K562 (cell line): ENCODE measurements at regions not wholly inside any gene's neighbourhood (a gene's known extent, or its start where the extent isn't known, plus 50 kb on each side); places are given as distances from the start of the nearest gene placed in this dataset.

Source experiments
- ATAC-seq: fragments of 200-7000 bp; cut with Tn5 transposase; 3 replicates; pipeline ENCODE4 v1.9.1; 2020; ENCODE audit warnings: moderate library complexity
- BruUV-seq: library from RNA; stranded (reverse); fragments of 400-500 nt; replicated peaks from 2 replicates; lab custom pipeline; 2021; lab: Mats Ljungman, UMichigan
- CTCF ChIA-PET: fragments of 300-600 bp; formaldehyde crosslinking; extraction: SDS; loops from one replicate; lab custom pipeline; 2021; ENCODE audit warnings: low intra/inter-chr PET ratio; lab: Yijun Ruan, JAX
- POLR2A ChIA-PET: fragments of 300-600, 350-650 bp; sonication (Branson Sonifier 250); formaldehyde crosslinking; extraction: SDS; loops from one replicate; lab custom pipeline; 2021; ENCODE audit warnings: antibody characterized with exemption, inconsistent platforms; lab: Yijun Ruan, JAX
- DNase-seq, 4 experiments: peaks; one replicate each; pipeline versions ENCODE4 v3.0.0 to v3.0.0-alpha.2; 2011 to 2018; ENCODE audit warnings: low spot score in 3 of 4, mixed read lengths in 3 of 4; ENCODE audit errors: extremely low read depth in 1 of 4
- FAIRE-seq: peaks from 2 replicates; lab custom pipeline; 2011; peaks lifted over from hg19 to GRCh38; lab: Jason Lieb, UNC
- H2AFZ ChIP-seq: 2 replicates; pipeline ENCODE4 v1.6.0; 2011; ENCODE audit warnings: low read depth, low read length, control low read depth, inconsistent platforms
- H3K27ac ChIP-seq: fragments of 200-600 bp; 3 replicates; pipeline ENCODE4 v1.8.0; 2011; ENCODE audit warnings: low read depth, mild to moderate bottlenecking, control low read depth, inconsistent platforms, low read length, moderate library complexity, mixed read lengths; ENCODE audit errors: extremely low read depth
- H3K27me3 ChIP-seq, 2 experiments: fragments of 300-600 bp in 1 of 2; 2 replicates in 1 of 2; 3 replicates in 1 of 2; pipeline versions ENCODE4 v1.6.0 to v1.8.0; 2011; ENCODE audit warnings: inconsistent platforms in 2 of 2, low read length in 2 of 2, mild to moderate bottlenecking in 1 of 2, mixed read lengths in 1 of 2, moderate library complexity in 1 of 2; ENCODE audit not compliant: control insufficient read depth in 2 of 2, insufficient read depth in 2 of 2
- H3K36me3 ChIP-seq: fragments of 300-600 bp; 3 replicates; pipeline ENCODE4 v1.8.0; 2011; ENCODE audit warnings: mild to moderate bottlenecking, low read length, inconsistent platforms; ENCODE audit not compliant: control insufficient read depth, insufficient read depth
- H3K4me1 ChIP-seq, 2 experiments: fragments of 200-600 bp in 1 of 2; replicated peaks in 1 of 2; 2 replicates in 1 of 2; 3 replicates in 1 of 2; pipeline versions ENCODE4 v1.5.1 to v1.8.0; 2011; ENCODE audit warnings: inconsistent platforms in 2 of 2, low read length in 2 of 2, mild to moderate bottlenecking in 1 of 2, mixed read lengths in 1 of 2, moderate library complexity in 1 of 2; ENCODE audit not compliant: control insufficient read depth in 2 of 2, insufficient read depth in 2 of 2
- H3K4me2 ChIP-seq: 2 replicates; pipeline ENCODE4 v1.6.1; 2011; ENCODE audit warnings: low read length, control low read depth, inconsistent platforms, mixed read lengths; ENCODE audit not compliant: insufficient read depth
- H3K4me3 ChIP-seq: fragments of 200-600 bp; sonication (generic), shearing (Covaris generic); 2 replicates; pipeline ENCODE4 v1.5.1; 2016; ENCODE audit warnings: control low read depth, inconsistent platforms
- H3K79me2 ChIP-seq: fragments of 200-600 bp; 3 replicates; pipeline ENCODE4 v1.8.0; 2011; ENCODE audit warnings: low read length, inconsistent platforms; ENCODE audit not compliant: control insufficient read depth, insufficient read depth
- H3K9ac ChIP-seq, 2 experiments: 2 replicates each; pipeline versions ENCODE4 v1.6.0 to v1.6.1; 2011; ENCODE audit warnings: low read depth in 2 of 2, low read length in 2 of 2, control low read depth in 1 of 2, inconsistent platforms in 1 of 2, mild to moderate bottlenecking in 1 of 2, mixed read lengths in 1 of 2; ENCODE audit not compliant: insufficient read depth in 1 of 2
- H3K9me1 ChIP-seq: one replicate; pipeline ENCODE4 v1.6.0; 2011; ENCODE audit warnings: inconsistent platforms, mild to moderate bottlenecking, low read length, moderate library complexity; ENCODE audit not compliant: control insufficient read depth, insufficient read depth
- H3K9me3 ChIP-seq: replicated peaks from 2 replicates; pipeline ENCODE4 v1.5.1; 2011; ENCODE audit warnings: low read depth, low read length, inconsistent platforms; ENCODE audit not compliant: control insufficient read depth, insufficient read depth
- H4K20me1 ChIP-seq: replicated peaks from 2 replicates; pipeline ENCODE4 v1.6.1; 2011; ENCODE audit warnings: low read length, inconsistent platforms, mixed read lengths; ENCODE audit not compliant: control insufficient read depth, insufficient read depth
- CEBPG ChIP-seq, 3 experiments: fragments of 200-800 bp in 1 of 3; sonication (Bioruptor generic) in 1 of 3; sonication (generic) in 1 of 3; formaldehyde crosslinking in 1 of 3; IDR thresholded peaks in 2 of 3; conservative IDR thresholded peaks in 1 of 3; 2 replicates each; pipeline versions ENCODE4 v1.6.1 to v1.8.0; 2016 to 2022; ENCODE audit warnings: missing compliant biosample characterization in 2 of 3, missing genetic modification characterization in 2 of 3, mild to moderate bottlenecking in 1 of 3, missing genetic modification reagents in 1 of 3
- CREB1 ChIP-seq, 2 experiments: sonication (generic) in 1 of 2; formaldehyde crosslinking in 1 of 2; IDR thresholded peaks; 2 replicates each; pipeline versions ENCODE4 v1.6.1 to v1.8.0; 2012 to 2022; ENCODE audit warnings: inconsistent platforms in 1 of 2, mild to moderate bottlenecking in 1 of 2, missing genetic modification reagents in 1 of 2, moderate library complexity in 1 of 2
- GATA2 ChIP-seq: sonication (generic); formaldehyde crosslinking; IDR thresholded peaks from 2 replicates; pipeline ENCODE4 v1.4.0; 2020; ENCODE audit warnings: mild to moderate bottlenecking, missing genetic modification reagents
- GTF2F1 ChIP-seq: IDR thresholded peaks from 2 replicates; pipeline ENCODE4 v1.6.1; 2011; ENCODE audit warnings: low read depth, low read length, improper control_type of control experiment
- IRF9 ChIP-seq: fragments of 450-650 bp; IDR thresholded peaks from 2 replicates; pipeline ENCODE4 v1.6.1; 2016; ENCODE audit warnings: missing biosample characterization, missing genetic modification characterization
- MXI1 ChIP-seq: IDR thresholded peaks from 2 replicates; pipeline ENCODE4 v1.6.1; 2011; ENCODE audit warnings: low read depth, mild to moderate bottlenecking, improper control_type of control experiment, low read length
- RFX1 ChIP-seq: fragments of 450-650 bp; IDR thresholded peaks from 2 replicates; pipeline ENCODE4 v1.6.1; 2016; ENCODE audit warnings: mild to moderate bottlenecking, moderate library complexity
- RREB1 ChIP-seq: fragments of 250-450 bp; sonication (Bioruptor Pico); IDR thresholded peaks from 2 replicates; pipeline ENCODE4 v1.4.0; 2020
- USF1 ChIP-seq: sonication (generic); formaldehyde crosslinking; IDR thresholded peaks from 2 replicates; pipeline ENCODE4 v1.9.0; 2022; ENCODE audit warnings: mild to moderate bottlenecking, missing genetic modification reagents
- ZFPM2 ChIP-seq: fragments of 250-450 bp; sonication (Bioruptor Pico); IDR thresholded peaks from 2 replicates; pipeline ENCODE4 v1.5.1; 2022; ENCODE audit warnings: mild to moderate bottlenecking
- ZNF217 ChIP-seq: sonication (generic); formaldehyde crosslinking; IDR thresholded peaks from 2 replicates; pipeline ENCODE4 v1.8.0; 2022; ENCODE audit warnings: mild to moderate bottlenecking, missing genetic modification reagents
- ZNF431 ChIP-seq: sonication (generic); formaldehyde crosslinking; IDR thresholded peaks from 2 replicates; pipeline ENCODE4 v1.8.0; 2022; ENCODE audit warnings: mild to moderate bottlenecking, missing genetic modification reagents
- ZNF79 ChIP-seq: fragments of 250-450 bp; sonication (Bioruptor Pico); IDR thresholded peaks from 2 replicates; pipeline ENCODE4 v1.4.0; 2020; ENCODE audit warnings: low read depth, mild to moderate bottlenecking, moderate library complexity
- ZZZ3 ChIP-seq: fragments of 450-650 bp; IDR thresholded peaks from 2 replicates; pipeline ENCODE4 v1.6.1; 2016; ENCODE audit warnings: antibody characterized with exemption, mild to moderate bottlenecking, moderate library complexity
- WGBS: fragments of 100-300 bp; shearing (Covaris generic); methylation state at CpG from one replicate; pipeline ENCODE4 v1.1.6; 2016; ENCODE audit warnings: low coverage, mixed read lengths; ENCODE audit not compliant: insufficient coverage; ENCODE audit errors: missing lambda C conversion rate; 5-methylcytosine and 5-hydroxymethylcytosine counted together
- in situ Hi-C: fragments of 300-500 bp; cut with MboI; formaldehyde crosslinking; loops from 4 replicates; pipeline ENCODE4 v1.15.0; 2018; ENCODE audit warnings: inconsistent platforms, mixed read lengths
- intact Hi-C: fragments of 100-400 bp; cut with micrococcal nuclease; formaldehyde crosslinking; loops from 2 replicates; pipeline ENCODE4 v1.14.2; 2022

- no peak for TF ChIP-seq RREB1 (CRISPR knock-in tag)
- no peak for TF ChIP-seq IRF9
Observed at GRCh38 chr3:8095724-8096123, 405.9 kb upstream of the LMCD1 start (continued).

GRCh38 chr3:8097690-8098089 is 403.9 kb upstream of the LMCD1 start:
- WGBS: 0% methylated on average over 4 of the region's 4 CpGs
- in situ Hi-C loops (no loop called here), intact Hi-C loops (no loop called here)
- no peak for DNase-seq
- no TSS peak for BruUV-seq
- H3K4me1 ChIP-seq: no peaks in the 10 kb centered on the region
- POLR2A ChIA-PET: no interaction called here
- H4K20me1 ChIP-seq: no peaks in the 10 kb centered on the region
- H3K9me1 ChIP-seq: no peaks in the 10 kb centered on the region
- H3K27ac ChIP-seq: no peak overlapping the region
- H2AFZ ChIP-seq: no peak overlapping the region
- no peaks in the 10 kb centered on the region for H3K9me3 ChIP-seq
- ATAC-seq: no peak
- FAIRE-seq: no peak
- no peak overlapping the region for H3K4me3 ChIP-seq
- CTCF ChIA-PET: no interaction called here
- H3K4me2 ChIP-seq: no peak overlapping the region
- no peaks in the 10 kb centered on the region for H3K36me3 ChIP-seq
- no peaks in the 10 kb centered on the region for H3K79me2 ChIP-seq
- H3K9ac ChIP-seq: no peak overlapping the region
- no peaks in the 10 kb centered on the region for H3K27me3 ChIP-seq
- TF ChIP-seq GTF2F1 (no peak), MXI1 (no peak), RFX1 (no peak), ZNF79 (CRISPR knock-in tag) (no peak), ZFPM2 (CRISPR knock-in tag) (no peak), ZNF431 (CRISPR knock-in tag) (no peak), GATA2 (CRISPR knock-in tag) (no peak), ZNF217 (no peak), USF1 (CRISPR knock-in tag) (no peak), ZZZ3 (no peak), CREB1 (IDR thresholded peaks at IDR 0.05) (no peak), CREB1 (CRISPR knock-in tag; IDR thresholded peaks at IDR 0.05) (no peak), CEBPG (CRISPR knock-in tag; IDR thresholded peaks at IDR 0.05) (no peak), CEBPG (tag; conservative IDR thresholded peaks at IDR 0.05 in 1 of 2, IDR thresholded peaks at IDR 0.05 in 1 of 2) (no peak)
